Ishikawa (cell line): ENCODE measurements at regions not wholly inside any gene's neighbourhood (a gene's known extent, or its start where the extent isn't known, plus 50 kb on each side); places are given as distances from the start of the nearest gene placed in this dataset.

Experiments
- CEBPB ChIP-seq: IDR thresholded peaks from 2 replicates; pipeline ENCODE4 v1.6.1; 2012
- CREB1 ChIP-seq: IDR thresholded peaks from 2 replicates; pipeline ENCODE4 v1.6.1; 2012; ENCODE audit warnings: low read depth
- EGR1 ChIP-seq: IDR thresholded peaks from 2 replicates; pipeline ENCODE4 v1.6.1; 2012
- EP300 ChIP-seq: IDR thresholded peaks from 2 replicates; pipeline ENCODE4 v1.6.1; 2012; ENCODE audit warnings: borderline replicate concordance
- FOXM1 ChIP-seq: IDR thresholded peaks from 2 replicates; pipeline ENCODE4 v1.6.1; 2012; ENCODE audit warnings: low read depth, borderline replicate concordance
- MAX ChIP-seq: IDR thresholded peaks from 2 replicates; pipeline ENCODE4 v1.6.1; 2012
- NFIC ChIP-seq: IDR thresholded peaks from 2 replicates; pipeline ENCODE4 v1.6.1; 2012
- RAD21 ChIP-seq: IDR thresholded peaks from 2 replicates; pipeline ENCODE4 v1.6.1; 2012; ENCODE audit warnings: low read depth
- REST ChIP-seq: IDR thresholded peaks from 2 replicates; pipeline ENCODE4 v1.6.1; 2012; ENCODE audit warnings: low read depth, mild to moderate bottlenecking
- TAF1 ChIP-seq: IDR thresholded peaks from 2 replicates; pipeline ENCODE4 v1.6.1; 2012; ENCODE audit warnings: low read depth, mild to moderate bottlenecking
- TCF12 ChIP-seq: IDR thresholded peaks from 2 replicates; pipeline ENCODE4 v1.6.1; 2012; ENCODE audit warnings: low read depth
- TEAD4 ChIP-seq: IDR thresholded peaks from 2 replicates; pipeline ENCODE4 v1.6.1; 2012
- USF1 ChIP-seq: IDR thresholded peaks from 2 replicates; pipeline ENCODE4 v1.6.1; 2012
- YY1 ChIP-seq: IDR thresholded peaks from 2 replicates; pipeline ENCODE4 v1.6.1; 2012; ENCODE audit warnings: low read depth
- ZBTB7A ChIP-seq: IDR thresholded peaks from 2 replicates; pipeline ENCODE4 v1.6.1; 2012; ENCODE audit warnings: low read depth

- no peak for TF ChIP-seq EP300
- no peak for TF ChIP-seq NFIC
- TF ChIP-seq CREB1, result no peak
- no peak for TF ChIP-seq EGR1
- TF ChIP-seq CEBPB, result no peak
- TF ChIP-seq REST, result no peak
- TF ChIP-seq YY1, result no peak
- no peak for TF ChIP-seq FOXM1
- no peak for TF ChIP-seq TAF1
- TF ChIP-seq USF1, result no peak
- no peak for TF ChIP-seq TEAD4
- no peak for TF ChIP-seq RAD21
- TF ChIP-seq MAX, result no peak
- no peak for TF ChIP-seq TCF12
- TF ChIP-seq ZBTB7A, result no peak
These were observed 175.8 kb upstream of the NPY2R start for GRCh38 chr4:155032521-155033229.

DNA sequence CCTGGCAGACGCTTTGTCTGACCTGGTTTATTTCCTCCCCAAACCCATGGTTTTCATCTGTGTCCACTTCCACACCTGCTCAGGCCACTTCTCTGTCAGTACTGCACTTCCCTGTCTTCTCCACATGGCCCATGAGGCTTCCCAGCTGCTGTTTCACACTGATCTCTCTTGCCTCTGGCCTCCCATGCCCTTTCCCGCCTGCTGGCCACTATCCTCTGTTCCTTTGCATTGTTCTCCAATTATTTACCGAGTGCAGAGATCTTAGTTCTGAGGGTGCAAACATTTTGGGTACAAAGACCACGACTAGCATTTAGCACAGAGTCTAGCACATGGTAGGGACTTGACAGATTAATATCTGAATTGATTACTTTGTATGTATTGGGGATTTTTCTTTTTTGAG is 174.8 kb upstream of the NPY2R start:
- TF ChIP-seq CREB1 (no peak), ZBTB7A (no peak), YY1 (no peak), NFIC (no peak), RAD21 (no peak), REST (no peak), EGR1 (no peak), CEBPB (no peak), MAX (no peak), TEAD4 (no peak), TCF12 (no peak), EP300 (no peak)

DNA sequence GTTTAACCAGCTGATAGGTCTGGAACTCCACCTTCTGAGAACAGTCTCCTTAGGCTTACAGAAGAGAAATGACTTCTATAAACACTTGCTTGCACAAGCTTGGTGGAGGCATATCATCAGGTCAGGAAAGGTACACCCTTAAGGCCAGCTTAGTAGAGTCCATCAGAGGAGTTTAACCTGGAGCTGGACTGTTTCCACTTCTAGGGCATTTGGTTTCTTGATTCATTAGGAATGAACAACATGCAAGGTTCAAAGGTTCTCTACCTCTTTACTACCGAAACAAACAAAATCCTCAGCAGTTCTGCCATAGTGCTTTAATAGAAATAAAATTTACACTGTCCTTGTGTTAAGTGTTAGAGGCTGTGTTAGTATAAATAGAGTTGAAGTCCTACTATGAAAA is 171.4 kb upstream of the NPY2R start:
- TF ChIP-seq USF1 (no peak), NFIC (no peak), REST (no peak), ZBTB7A (no peak), EP300 (no peak)

DNA sequence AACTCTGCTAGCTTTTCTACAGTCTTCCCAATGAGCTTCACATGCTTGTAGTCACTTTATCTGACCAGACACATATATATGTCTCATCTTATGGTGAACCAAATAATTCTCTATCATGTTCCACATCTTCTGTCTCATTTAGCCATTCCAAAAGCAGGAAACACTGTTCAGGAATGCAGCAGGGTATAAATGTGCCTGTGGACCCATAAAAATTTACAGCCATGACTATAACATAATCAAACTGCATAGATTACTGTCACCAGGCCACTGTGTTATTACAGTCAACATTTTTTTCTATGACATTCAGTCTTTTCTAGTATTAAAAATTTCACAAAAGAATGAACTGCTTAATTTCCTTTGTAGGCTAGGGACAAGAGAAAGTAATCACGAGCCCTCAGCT is 170.0 kb upstream of the NPY2R start:
- TF ChIP-seq REST (no peak), NFIC (no peak), TAF1 (no peak), MAX (no peak), CEBPB (no peak), RAD21 (no peak), EGR1 (no peak), ZBTB7A (no peak), TCF12 (no peak), USF1 (no peak), TEAD4 (no peak), FOXM1 (no peak), YY1 (no peak), EP300 (no peak), CREB1 (no peak)
